H9 (cell line): ENCODE measurements at regions not wholly inside any gene's neighbourhood (a gene's known extent, or its start where the extent isn't known, plus 50 kb on each side); places are given as distances from the start of the nearest gene placed in this dataset.
"Not testable (repeated sequence)": the region's sequence is repeated elsewhere in the genome, so short reads cannot be mapped to it uniquely, and the experiment has no call there.

Experiments used
- DNase-seq: peaks from one replicate; pipeline ENCODE4 v3.0.0-alpha.2; 2017
- H2AFZ ChIP-seq: one replicate; pipeline ENCODE4 v1.6.1; 2013; ENCODE audit warnings: mild to moderate bottlenecking, low read length, control low read depth, moderate library complexity
- H2AK5ac ChIP-seq: 2 replicates; pipeline ENCODE4 v1.6.1; 2013; ENCODE audit warnings: low read length, control low read depth, mixed read lengths; ENCODE audit not compliant: insufficient read length
- H2BK120ac ChIP-seq: one replicate; pipeline ENCODE4 v1.6.1; 2013; ENCODE audit warnings: low read depth, mild to moderate bottlenecking, low read length, control low read depth, inconsistent platforms; ENCODE audit not compliant: poor library complexity, severe bottlenecking
- H2BK12ac ChIP-seq: 2 replicates; pipeline ENCODE4 v1.6.1; 2013; ENCODE audit warnings: low read length, control low read depth, mixed read lengths, low read depth; ENCODE audit not compliant: insufficient read length
- H2BK15ac ChIP-seq: 2 replicates; pipeline ENCODE4 v1.6.1; 2013; ENCODE audit warnings: low read depth, low read length, control low read depth
- H2BK20ac ChIP-seq: one replicate; pipeline ENCODE4 v1.6.1; 2013; ENCODE audit warnings: low read depth, mild to moderate bottlenecking, low read length, control low read depth, inconsistent platforms; ENCODE audit not compliant: poor library complexity, severe bottlenecking
- H2BK5ac ChIP-seq: 2 replicates; pipeline ENCODE4 v1.6.1; 2013; ENCODE audit warnings: low read length, control low read depth, mixed read lengths; ENCODE audit not compliant: insufficient read length
- H3K14ac ChIP-seq: 2 replicates; pipeline ENCODE4 v1.6.1; 2013; ENCODE audit warnings: low read length, control low read depth; ENCODE audit not compliant: insufficient read depth
- H3K18ac ChIP-seq: 2 replicates; pipeline ENCODE4 v1.6.1; 2013; ENCODE audit warnings: low read depth, mild to moderate bottlenecking, mixed read lengths, low read length, control low read depth; ENCODE audit not compliant: insufficient read length
- H3K23ac ChIP-seq: 2 replicates; pipeline ENCODE4 v1.6.1; 2013; ENCODE audit warnings: low read length, control low read depth, mixed read lengths, low read depth; ENCODE audit not compliant: insufficient read length
- H3K23me2 ChIP-seq: 2 replicates; pipeline ENCODE4 v1.6.1; 2013; ENCODE audit warnings: low read depth, mild to moderate bottlenecking, mixed read lengths, low read length, control low read depth; ENCODE audit not compliant: insufficient read length, poor library complexity, severe bottlenecking
- H3K27ac ChIP-seq: 2 replicates; pipeline ENCODE4 v1.5.1; 2013; ENCODE audit warnings: low read length, control low read depth, mixed read lengths, low read depth; ENCODE audit not compliant: insufficient read length
- H3K27me3 ChIP-seq: 2 replicates; pipeline ENCODE4 v1.6.1; 2013; ENCODE audit warnings: low read length, control low read depth, inconsistent platforms; ENCODE audit not compliant: insufficient read depth
- H3K4ac ChIP-seq: 2 replicates; pipeline ENCODE4 v1.6.1; 2013; ENCODE audit warnings: low read depth, mild to moderate bottlenecking, control low read depth, inconsistent platforms, low read length, moderate library complexity
- H3K4me1 ChIP-seq: 2 replicates; pipeline ENCODE4 v1.6.1; 2013; ENCODE audit warnings: low read length, control low read depth, inconsistent platforms; ENCODE audit not compliant: insufficient read depth
- H3K4me2 ChIP-seq: 2 replicates; pipeline ENCODE4 v1.6.1; 2013; ENCODE audit warnings: low read length, control low read depth, mixed read lengths; ENCODE audit not compliant: insufficient read length, insufficient read depth
- H3K56ac ChIP-seq: 2 replicates; pipeline ENCODE4 v1.6.1; 2013; ENCODE audit warnings: low read depth, mild to moderate bottlenecking, mixed read lengths, low read length, control low read depth; ENCODE audit not compliant: insufficient read length
- H3K79me1 ChIP-seq: 2 replicates; pipeline ENCODE4 v1.6.1; 2013; ENCODE audit warnings: low read depth, mild to moderate bottlenecking, moderate library complexity, low read length, control low read depth, inconsistent platforms; ENCODE audit not compliant: insufficient read depth, poor library complexity, severe bottlenecking
- H3K79me2 ChIP-seq: 2 replicates; pipeline ENCODE4 v1.6.1; 2013; ENCODE audit warnings: low read length, control low read depth, inconsistent platforms; ENCODE audit not compliant: insufficient read depth
- H3K9ac ChIP-seq: 2 replicates; pipeline ENCODE4 v1.6.1; 2013; ENCODE audit warnings: low read length, control low read depth, mixed read lengths; ENCODE audit not compliant: insufficient read length; ENCODE audit errors: extremely low read depth
- H3K9me3 ChIP-seq: one replicate; pipeline ENCODE4 v1.6.1; 2013; ENCODE audit warnings: low read depth, low read length, inconsistent platforms; ENCODE audit not compliant: control insufficient read depth
- H3T11ph ChIP-seq: one replicate; pipeline ENCODE4 v1.6.1; 2013; ENCODE audit warnings: mild to moderate bottlenecking, low read length, control low read depth, inconsistent platforms
- H4K20me1 ChIP-seq: one replicate; pipeline ENCODE4 v1.6.1; 2013; ENCODE audit not compliant: control insufficient read depth, insufficient read length, insufficient read depth
- H4K5ac ChIP-seq: 2 replicates; pipeline ENCODE4 v1.6.1; 2013; ENCODE audit warnings: low read depth, mild to moderate bottlenecking, mixed read lengths, low read length, control low read depth; ENCODE audit not compliant: insufficient read length
- H4K8ac ChIP-seq: replicated peaks from 2 replicates; pipeline ENCODE4 v1.6.1; 2013; ENCODE audit warnings: low read length, control low read depth, mixed read lengths, low read depth; ENCODE audit not compliant: insufficient read length
- H4K91ac ChIP-seq: 2 replicates; pipeline ENCODE4 v1.6.1; 2013; ENCODE audit warnings: low read depth, mild to moderate bottlenecking, moderate library complexity, mixed read lengths, low read length, control low read depth; ENCODE audit not compliant: insufficient read length
- H3K27ac Mint-ChIP-seq, 3 experiments: 2 replicates in 2 of 3; 3 replicates in 1 of 3; pipeline ENCODE4 v1.8.0; 2020 to 2021; ENCODE audit warnings: mixed read lengths in 3 of 3, mild to moderate bottlenecking in 1 of 3, moderate library complexity in 1 of 3
- H3K27me3 Mint-ChIP-seq: 2 replicates; pipeline ENCODE4 v1.8.0; 2021; ENCODE audit warnings: low read depth, mild to moderate bottlenecking, moderate library complexity, mixed read lengths
- H3K36me3 Mint-ChIP-seq, 3 experiments: 2 replicates in 2 of 3; 3 replicates in 1 of 3; pipeline ENCODE4 v1.8.0; 2020 to 2021; ENCODE audit warnings: low read depth in 3 of 3, mixed read lengths in 3 of 3; ENCODE audit not compliant: insufficient read depth in 1 of 3
- H3K4me1 Mint-ChIP-seq, 2 experiments: 2 replicates each; pipeline ENCODE4 v1.8.0; 2020; ENCODE audit warnings: mixed read lengths in 2 of 2
- H3K4me3 Mint-ChIP-seq, 2 experiments: 2 replicates in 1 of 2; 3 replicates in 1 of 2; pipeline ENCODE4 v1.8.0; 2020 to 2021; ENCODE audit warnings: mild to moderate bottlenecking in 2 of 2, mixed read lengths in 2 of 2, moderate library complexity in 1 of 2
- H3K9me3 Mint-ChIP-seq, 2 experiments: 2 replicates in 1 of 2; 3 replicates in 1 of 2; pipeline ENCODE4 v1.8.0; 2020; ENCODE audit warnings: mild to moderate bottlenecking in 2 of 2, mixed read lengths in 2 of 2, moderate library complexity in 1 of 2
- CTCF ChIP-seq: fragments of 200-600 bp; sonication (generic); conservative IDR thresholded peaks from 3 replicates; pipeline ENCODE4 v1.8.0; 2021; ENCODE audit warnings: antibody characterized with exemption, mild to moderate bottlenecking
- WGBS: extraction: QIAGEN DNeasy Blood & Tissue Kit; methylation state at CpG from one replicate; pipeline ENCODE4 v1.1.7; 2013; ENCODE audit warnings: missing lambda C conversion rate, low lambda C conversion rate, mixed read lengths; ENCODE audit not compliant: insufficient read length; ENCODE audit errors: extremely low coverage; 5-methylcytosine and 5-hydroxymethylcytosine counted together

- Histone ChIP-seq H4K5ac (no peak overlapping the region), H2BK15ac (no peak overlapping the region), H3K9me3 (no peaks in the 10 kb centered on the region), H2AFZ (no peak overlapping the region), H3K79me1 (no peaks in the 10 kb centered on the region), H3K23me2 (no peaks in the 10 kb centered on the region), H2BK5ac (no peak overlapping the region), H3K27ac (no peak overlapping the region), H2BK120ac (no peak overlapping the region), H4K91ac (no peak overlapping the region), H3K4me2 (no peak overlapping the region), H3T11ph (no peak overlapping the region), H3K79me2 (no peaks in the 10 kb centered on the region), H2AK5ac (no peak overlapping the region), H3K27me3 (no peaks in the 10 kb centered on the region), H2BK20ac (no peak overlapping the region), H2BK12ac (no peak overlapping the region), H3K4me1 (peaks cover 5% of the 10 kb centered on the region; the same call in 1 of the 2 replicates), H3K18ac (no peak overlapping the region), H3K14ac (no peak overlapping the region), H3K23ac (no peak overlapping the region), H3K56ac (no peak overlapping the region), H4K8ac (no peak overlapping the region), H3K4ac (no peak overlapping the region), H3K9ac (no peak overlapping the region), H4K20me1 (no peaks in the 10 kb centered on the region)
- DNase-seq: no peak
- WGBS: no CpG with 5 or more reads among the region's 4 CpGs
- Mint-ChIP-seq H3K4me3 (no peak overlapping the region), H3K36me3 (no peaks in the 10 kb centered on the region; a peak in 1 of 7 replicates), H3K4me1 (peaks cover 16 to 17% of the 10 kb centered on the region in 2 experiments), H3K27ac (no peak overlapping the region), H3K27me3 (no peaks in the 10 kb centered on the region), H3K9me3 (0 out of 5 replicates have a peak, but pooled peaks cover 0 to 2% of the 10 kb centered on the region in 2 experiments)
- TF ChIP-seq CTCF: no peak
Measured at GRCh38 chr3:74978684-74979083, 364.2 kb upstream of the CNTN3 start.

- not testable (repeated sequence) for H2BK15ac ChIP-seq, H3K23ac ChIP-seq, H3K79me1 ChIP-seq, H4K8ac ChIP-seq, H2BK120ac ChIP-seq, H3K18ac ChIP-seq, H4K91ac ChIP-seq, H3K79me2 ChIP-seq, H3K14ac ChIP-seq, H2AK5ac ChIP-seq, H3K27ac Mint-ChIP-seq, H4K20me1 ChIP-seq, H2BK20ac ChIP-seq, H3K4me1 ChIP-seq, H3K9me3 ChIP-seq, H3K4me2 ChIP-seq, H3K23me2 ChIP-seq, H2BK12ac ChIP-seq, H3K27ac ChIP-seq, H3K56ac ChIP-seq, H3K9ac ChIP-seq, H4K5ac ChIP-seq, H3K9me3 Mint-ChIP-seq, H3K4ac ChIP-seq, H3K4me3 Mint-ChIP-seq, H2BK5ac ChIP-seq, H3K36me3 Mint-ChIP-seq, DNase-seq, H2AFZ ChIP-seq, H3K27me3 Mint-ChIP-seq, H3K27me3 ChIP-seq, H3T11ph ChIP-seq
- no CpG with 5 or more reads among the region's 34 CpGs for WGBS
- H3K4me1 Mint-ChIP-seq: peaks cover 11 to 13% of the 10 kb centered on the region in 2 experiments
Measured at GRCh38 chr3:74985028-74985904, 370.8 kb upstream of the CNTN3 start.
